Stimulated activated naive CD4-positive, alpha-beta T cell treated with Interleukin-2 at 50 U/mL for 16 hours (primary cell): ENCODE measurements at regions not wholly inside any gene's neighbourhood (a gene's known extent, or its start where the extent isn't known, plus 50 kb on each side); places are given as distances from the start of the nearest gene placed in this dataset.

Experiments
- DNase-seq: peaks from one replicate; lab custom pipeline; 2025; lab: John Stamatoyannopoulos, UW

GRCh38 chr10:25113191-25114035 lies 61.4 kb upstream of the GPR158 start:
- DNase-seq: no peak

GRCh38 chr10:25114036-25114411 lies 60.8 kb upstream of the GPR158 start:
- DNase-seq: no peak

- no peak for DNase-seq
These were observed 57.0 kb upstream of the GPR158 start for GRCh38 chr10:25117757-25118156.

GRCh38 chr10:25120188-25120587 lies 54.6 kb upstream of the GPR158 start:
- DNase-seq: no peak
